ENCODE measurements at regions not wholly inside any gene's neighbourhood (a gene's known extent, or its start where the extent isn't known, plus 50 kb on each side); places are given as distances from the start of the nearest gene placed in this dataset.

- Histone ChIP-seq H3K4me3 (ENCODE audit: low read length) (no peak overlapping the region), H2AFZ (ENCODE audit: low read depth, low read length) (no peak overlapping the region), H4K20me1 (ENCODE audit: insufficient read depth, low read length) (no peaks in the 10 kb centered on the region), H3K9ac (ENCODE audit: low read length) (no peak overlapping the region), H3K9me3 (ENCODE audit: insufficient read depth, low read length) (no peaks in the 10 kb centered on the region), H3K4me2 (ENCODE audit: low read length) (no peak overlapping the region), H3K4me1 (ENCODE audit: low read length) (0 out of 2 replicates have a peak, but pooled peaks cover 6% of the 10 kb centered on the region), H3K27ac (ENCODE audit: low read length) (no peak overlapping the region), H3K27me3 (ENCODE audit: low read depth, low read length) (no peaks in the 10 kb centered on the region), H3K36me3 (replicated peaks; ENCODE audit: low read depth, low read length) (no peaks in the 10 kb centered on the region), H3K79me2 (ENCODE audit: low read length) (no peaks in the 10 kb centered on the region)
- TF ChIP-seq CTCF (IDR thresholded peaks at IDR 0.05; ENCODE audit: low read depth, low read length) (no peak), EZH2phosphoT487 (IDR thresholded peaks at IDR 0.05; ENCODE audit: low read depth) (no peak)
These were observed 835.2 kb upstream of the AMELY start for GRCh38 chrY:7746781-7747180.

GRCh38 chrY:7745581-7745901, 834.0 kb upstream of the AMELY start:
- Histone ChIP-seq H3K4me1 (ENCODE audit: low read length) (no peaks in the 10 kb centered on the region), H3K27me3 (ENCODE audit: low read depth, low read length) (no peaks in the 10 kb centered on the region), H3K4me2 (ENCODE audit: low read length) (no peak overlapping the region), H3K79me2 (ENCODE audit: low read length) (no peaks in the 10 kb centered on the region), H3K27ac (ENCODE audit: low read length) (no peak overlapping the region), H3K36me3 (replicated peaks; ENCODE audit: low read depth, low read length) (no peaks in the 10 kb centered on the region), H2AFZ (ENCODE audit: low read depth, low read length) (no peak overlapping the region), H4K20me1 (ENCODE audit: insufficient read depth, low read length) (no peaks in the 10 kb centered on the region), H3K9me3 (ENCODE audit: insufficient read depth, low read length) (no peaks in the 10 kb centered on the region), H3K9ac (ENCODE audit: low read length) (no peak overlapping the region), H3K4me3 (ENCODE audit: low read length) (no peak overlapping the region)
- no peak for TF ChIP-seq CTCF (IDR thresholded peaks at IDR 0.05; ENCODE audit: low read depth, low read length)
- TF ChIP-seq EZH2phosphoT487 (IDR thresholded peaks at IDR 0.05; ENCODE audit: low read depth): no peak

GRCh38 chrY:7744691-7745580, 833.4 kb upstream of the AMELY start:
- Histone ChIP-seq H3K9ac (ENCODE audit: low read length) (no peak overlapping the region), H3K79me2 (ENCODE audit: low read length) (no peaks in the 10 kb centered on the region), H3K27ac (ENCODE audit: low read length) (no peak overlapping the region), H3K9me3 (ENCODE audit: insufficient read depth, low read length) (no peaks in the 10 kb centered on the region), H4K20me1 (ENCODE audit: insufficient read depth, low read length) (no peaks in the 10 kb centered on the region), H3K4me1 (ENCODE audit: low read length) (no peaks in the 10 kb centered on the region), H3K4me2 (ENCODE audit: low read length) (no peak overlapping the region), H3K36me3 (replicated peaks; ENCODE audit: low read depth, low read length) (no peaks in the 10 kb centered on the region), H3K27me3 (ENCODE audit: low read depth, low read length) (no peaks in the 10 kb centered on the region), H3K4me3 (ENCODE audit: low read length) (no peak overlapping the region), H2AFZ (ENCODE audit: low read depth, low read length) (no peak overlapping the region)
- no peak for TF ChIP-seq CTCF (IDR thresholded peaks at IDR 0.05; ENCODE audit: low read depth, low read length)
- no peak for TF ChIP-seq EZH2phosphoT487 (IDR thresholded peaks at IDR 0.05; ENCODE audit: low read depth)

GRCh38 chrY:7736847-7737365, 825.4 kb upstream of the AMELY start:
- Histone ChIP-seq H3K9ac (ENCODE audit: low read length) (no peak overlapping the region), H3K79me2 (ENCODE audit: low read length) (no peaks in the 10 kb centered on the region), H4K20me1 (ENCODE audit: insufficient read depth, low read length) (no peaks in the 10 kb centered on the region), H3K27me3 (ENCODE audit: low read depth, low read length) (no peaks in the 10 kb centered on the region), H3K4me3 (ENCODE audit: low read length) (no peak overlapping the region), H3K4me1 (ENCODE audit: low read length) (peaks cover 42% of the 10 kb centered on the region), H3K27ac (ENCODE audit: low read length) (no peak overlapping the region), H3K4me2 (ENCODE audit: low read length) (no peak overlapping the region), H3K36me3 (replicated peaks; ENCODE audit: low read depth, low read length) (peaks cover 7% of the 10 kb centered on the region), H2AFZ (ENCODE audit: low read depth, low read length) (no peak overlapping the region), H3K9me3 (ENCODE audit: insufficient read depth, low read length) (0 out of 2 replicates have a peak, but pooled peaks cover 5% of the 10 kb centered on the region)
- TF ChIP-seq EZH2phosphoT487 (IDR thresholded peaks at IDR 0.05; ENCODE audit: low read depth): no peak

Measured in OCI-LY3 (cell line).